ENCODE measurements at regions not wholly inside any gene's neighbourhood (a gene's known extent, or its start where the extent isn't known, plus 50 kb on each side); places are given as distances from the start of the nearest gene placed in this dataset.

DNA sequence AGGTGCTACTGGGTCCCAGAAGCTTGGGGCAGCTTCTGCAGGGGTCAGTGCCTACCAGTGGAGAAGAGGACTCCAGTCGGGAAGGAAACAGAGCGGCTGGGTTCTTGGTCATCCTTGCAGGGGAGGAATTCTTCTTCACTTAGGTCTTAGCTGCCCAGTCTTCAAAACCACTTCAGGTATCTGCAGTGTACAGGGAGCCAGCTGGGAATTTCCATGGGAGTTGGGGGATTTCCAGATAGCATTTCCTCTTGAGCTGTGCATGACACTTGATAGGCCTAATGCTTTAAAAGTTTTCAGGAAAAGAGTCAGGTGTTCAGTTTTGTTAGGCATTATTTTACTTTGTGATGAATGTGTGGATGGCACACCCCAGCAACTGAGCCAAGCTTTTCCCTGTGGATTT, 58.1 kb upstream of the ENPP6 start:
- H3K4me3 ChIP-seq (ENCODE audit: low read depth, low read length), result no peak overlapping the region
- H3K9me3 Mint-ChIP-seq (ENCODE audit: unreplicated experiment), result peaks cover 27% of the 10 kb centered on the region
- H3K9me3 ChIP-seq, result peaks cover 4% of the 10 kb centered on the region; the same call in 1 of the 2 replicates
- H3K36me3 Mint-ChIP-seq (ENCODE audit: insufficient read depth, unreplicated experiment), result no peaks in the 10 kb centered on the region
- peaks cover under 1% of the 10 kb centered on the region for H3K27me3 Mint-ChIP-seq (ENCODE audit: insufficient read depth, unreplicated experiment)
- intact Hi-C loops (cut with micrococcal nuclease; ENCODE audit: unreplicated experiment), result no loop called here
- H3K27me3 ChIP-seq (replicated peaks; ENCODE audit: control insufficient read depth, insufficient read depth, low read length), result no peaks in the 10 kb centered on the region
- H3K4me3 Mint-ChIP-seq (ENCODE audit: unreplicated experiment), result no peak overlapping the region
- POLR2A ChIA-PET, result no interaction called here
- TF ChIP-seq CTCF (IDR thresholded peaks at IDR 0.05; ENCODE audit: insufficient read depth in 1 of 2, low read depth in 1 of 2, low read length in 1 of 2, severe bottlenecking in 1 of 2, unreplicated experiment in 1 of 2), result no peak
- CTCF ChIA-PET, result no interaction called here
- H3K36me3 ChIP-seq (ENCODE audit: control insufficient read depth, insufficient read depth, low read length), result no peaks in the 10 kb centered on the region
- DNase-seq, result no peak
- no peak overlapping the region for H3K27ac Mint-ChIP-seq (ENCODE audit: unreplicated experiment)
- H3K4me1 Mint-ChIP-seq (ENCODE audit: low read depth, unreplicated experiment), result no peaks in the 10 kb centered on the region
- no TSS peak for BruUV-seq (replicated peaks)
- no peaks in the 10 kb centered on the region for H3K4me1 ChIP-seq

- no peaks in the 10 kb centered on the region for H3K36me3 ChIP-seq (ENCODE audit: control insufficient read depth, insufficient read depth, low read length)
- no TSS peak for BruUV-seq (replicated peaks)
- Mint-ChIP-seq H3K27ac (ENCODE audit: unreplicated experiment) (no peak overlapping the region), H3K4me1 (ENCODE audit: low read depth, unreplicated experiment) (no peaks in the 10 kb centered on the region), H3K27me3 (ENCODE audit: insufficient read depth, unreplicated experiment) (peaks cover 5% of the 10 kb centered on the region), H3K36me3 (ENCODE audit: insufficient read depth, unreplicated experiment) (no peaks in the 10 kb centered on the region), H3K4me3 (ENCODE audit: unreplicated experiment) (no peak overlapping the region), H3K9me3 (ENCODE audit: unreplicated experiment) (peaks cover 27% of the 10 kb centered on the region)
- ChIA-PET POLR2A (no interaction called here), CTCF (no interaction called here)
- no peaks in the 10 kb centered on the region for H3K27me3 ChIP-seq (replicated peaks; ENCODE audit: control insufficient read depth, insufficient read depth, low read length)
- intact Hi-C loops (cut with micrococcal nuclease; ENCODE audit: unreplicated experiment), result no loop called here
- peaks cover 4% of the 10 kb centered on the region; the same call in 1 of the 2 replicates for H3K9me3 ChIP-seq
- no peak overlapping the region for H3K4me3 ChIP-seq (ENCODE audit: low read depth, low read length)
- TF ChIP-seq CTCF (IDR thresholded peaks at IDR 0.05; ENCODE audit: insufficient read depth in 1 of 2, low read depth in 1 of 2, low read length in 1 of 2, severe bottlenecking in 1 of 2, unreplicated experiment in 1 of 2), result no peak
- H3K4me1 ChIP-seq, result no peaks in the 10 kb centered on the region
- DNase-seq, result no peak
Measured at GRCh38 chr4:184274286-184274951, 56.7 kb upstream of the ENPP6 start.

DNA sequence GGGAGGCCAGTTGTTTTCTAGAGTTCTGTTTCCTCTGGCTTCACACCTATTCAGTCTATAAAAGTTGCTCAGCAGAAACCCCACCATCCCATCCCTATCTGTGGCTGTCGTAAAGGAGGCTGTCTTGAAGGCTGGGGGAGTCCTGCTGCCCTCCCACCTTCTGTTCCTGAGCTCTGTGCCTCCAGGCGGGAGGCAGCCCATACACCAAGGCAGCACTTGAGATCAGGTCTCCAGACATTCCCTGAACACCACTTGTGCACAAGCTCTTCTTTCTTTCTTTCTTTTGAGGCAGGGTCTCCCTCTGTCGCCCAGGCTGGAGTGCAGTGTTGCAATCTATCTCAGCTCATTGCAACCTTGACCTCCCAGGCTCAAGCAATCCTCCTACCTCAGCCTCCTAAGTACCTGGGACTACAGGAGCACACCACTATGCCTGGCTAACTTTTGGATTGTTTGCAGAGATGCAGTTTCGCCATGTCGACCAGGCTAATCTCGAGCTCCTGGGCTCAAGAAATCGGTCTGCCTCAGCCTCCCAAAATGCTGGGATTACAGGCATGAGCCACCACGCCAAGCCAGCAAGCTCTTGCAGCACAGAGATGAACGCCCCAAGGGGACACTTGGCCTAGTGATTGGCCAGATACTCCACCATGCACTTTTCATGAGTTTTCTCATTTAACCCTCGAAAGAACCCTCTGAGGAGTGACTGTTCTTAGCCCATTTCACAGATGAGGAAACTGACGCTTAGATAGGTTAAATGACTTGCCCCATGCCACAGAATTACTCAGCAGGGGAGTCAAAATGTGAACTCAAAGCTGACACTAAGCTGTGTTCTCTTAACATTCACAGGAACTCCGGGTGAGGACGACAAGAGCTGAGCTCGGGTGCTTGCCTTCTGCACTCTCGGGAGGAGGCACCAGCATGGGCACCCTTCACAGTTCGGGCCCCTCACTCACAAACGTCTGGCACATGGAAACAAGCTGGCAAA, 55.8 kb upstream of the ENPP6 start:
- H3K9me3 Mint-ChIP-seq (ENCODE audit: unreplicated experiment), result peaks cover 21% of the 10 kb centered on the region
- ChIA-PET POLR2A (no interaction called here), CTCF (no interaction called here)
- Histone ChIP-seq H3K9me3 (peaks cover 4% of the 10 kb centered on the region; the same call in 1 of the 2 replicates), H3K27me3 (replicated peaks; ENCODE audit: control insufficient read depth, insufficient read depth, low read length) (no peaks in the 10 kb centered on the region), H3K36me3 (ENCODE audit: control insufficient read depth, insufficient read depth, low read length) (no peaks in the 10 kb centered on the region), H3K4me1 (no peaks in the 10 kb centered on the region), H3K4me3 (ENCODE audit: low read depth, low read length) (no peak overlapping the region)
- TF ChIP-seq CTCF (IDR thresholded peaks at IDR 0.05; ENCODE audit: insufficient read depth in 1 of 2, low read depth in 1 of 2, low read length in 1 of 2, severe bottlenecking in 1 of 2, unreplicated experiment in 1 of 2), result no peak
- H3K4me3 Mint-ChIP-seq (ENCODE audit: unreplicated experiment), result no peak overlapping the region
- H3K27me3 Mint-ChIP-seq (ENCODE audit: insufficient read depth, unreplicated experiment), result peaks cover 5% of the 10 kb centered on the region
- H3K36me3 Mint-ChIP-seq (ENCODE audit: insufficient read depth, unreplicated experiment), result no peaks in the 10 kb centered on the region
- no peak for DNase-seq
- no TSS peak for BruUV-seq (replicated peaks)
- no peaks in the 10 kb centered on the region for H3K4me1 Mint-ChIP-seq (ENCODE audit: low read depth, unreplicated experiment)
- intact Hi-C loops (cut with micrococcal nuclease; ENCODE audit: unreplicated experiment), result no loop called here
- no peak overlapping the region for H3K27ac Mint-ChIP-seq (ENCODE audit: unreplicated experiment)

Measured in Caco-2 (cell line).